ENCODE measurements at regions not wholly inside any gene's neighbourhood (a gene's known extent, or its start where the extent isn't known, plus 50 kb on each side); places are given as distances from the start of the nearest gene placed in this dataset.

DNA sequence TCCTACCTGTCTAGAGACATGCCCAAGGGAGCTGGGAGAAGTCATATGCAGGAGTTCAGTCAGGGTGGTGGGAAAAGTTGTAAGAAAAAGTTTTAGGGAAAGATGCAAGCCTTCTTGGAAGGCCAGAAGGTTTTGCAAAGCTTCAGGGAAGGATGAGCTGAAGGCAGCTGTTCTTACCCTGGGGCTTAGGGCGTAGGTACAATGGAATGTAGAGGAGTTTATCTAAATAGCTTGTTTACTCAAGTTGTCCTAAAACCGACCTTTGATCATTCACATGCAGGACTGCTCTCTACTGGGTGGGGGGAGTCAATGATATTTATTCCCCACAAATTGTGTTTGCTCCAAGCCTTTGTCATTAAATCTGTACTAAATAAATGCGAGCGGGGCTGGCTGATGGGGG, 277.0 kb downstream of the CRPPA start:
- no peak for DNase-seq (ENCODE audit: low read depth in 2 of 2)

DNA sequence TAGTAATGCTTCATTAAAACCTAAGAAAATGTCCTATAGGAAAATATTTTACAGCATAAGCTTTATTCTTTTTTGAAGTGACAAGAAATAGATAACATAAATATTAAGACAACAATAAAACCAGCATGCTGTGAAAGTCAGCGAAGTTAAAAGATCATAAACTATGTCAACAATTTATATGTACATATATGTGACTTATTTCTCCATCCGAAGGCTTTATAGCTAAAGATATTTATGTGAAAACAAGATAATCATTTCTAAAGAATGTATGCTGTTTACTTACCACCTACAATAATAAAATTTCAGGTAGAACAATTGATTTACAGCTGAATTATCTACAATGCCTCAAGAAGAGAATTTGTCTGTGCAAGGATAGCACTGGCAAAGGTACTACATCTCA, 283.4 kb downstream of the CRPPA start:
- DNase-seq (ENCODE audit: low read depth in 2 of 2), result no peak

DNA sequence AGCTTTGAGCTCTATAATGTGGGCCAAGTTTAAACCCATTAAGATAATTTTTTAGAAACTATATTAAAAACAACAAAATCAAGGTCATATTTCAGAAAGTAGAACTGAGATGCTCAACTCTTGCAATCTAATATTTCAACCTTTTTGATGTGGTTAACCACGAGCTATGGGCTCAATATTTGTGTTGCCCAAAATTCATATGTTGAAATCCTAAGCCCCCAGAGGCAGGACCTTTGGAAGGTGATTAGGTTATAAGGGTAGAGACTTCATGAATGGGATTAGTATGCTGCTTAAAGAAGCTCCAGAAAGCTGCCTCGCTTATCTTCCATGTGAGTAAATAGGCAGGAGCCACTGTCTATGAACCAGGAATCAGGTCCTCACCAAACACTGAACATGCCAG, 284.4 kb downstream of the CRPPA start:
- DNase-seq (ENCODE audit: low read depth in 2 of 2), result no peak

DNA sequence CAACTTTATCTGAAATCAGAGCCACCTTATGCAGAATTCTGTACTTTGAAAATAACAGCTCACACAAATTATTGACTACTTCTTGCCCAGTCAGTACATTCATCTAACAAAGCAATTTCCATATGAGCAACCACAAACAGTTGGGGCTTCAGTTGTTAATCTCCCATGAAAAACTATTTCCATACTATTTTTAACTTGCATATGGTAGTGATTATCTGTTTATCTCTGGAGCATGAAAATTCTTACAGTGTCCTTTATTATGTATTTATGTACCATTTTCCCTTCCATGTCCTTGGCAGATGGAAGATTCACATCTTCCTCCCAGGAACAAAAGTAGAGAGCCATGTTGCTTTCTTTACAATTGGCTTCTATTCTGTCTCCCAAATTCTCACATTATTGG, 285.7 kb downstream of the CRPPA start:
- no peak for DNase-seq (ENCODE audit: low read depth in 2 of 2)

- no peak for DNase-seq (ENCODE audit: low read depth in 2 of 2)
These were observed 290.9 kb downstream of the CRPPA start for GRCh38 chr7:16130111-16131110.

DNA sequence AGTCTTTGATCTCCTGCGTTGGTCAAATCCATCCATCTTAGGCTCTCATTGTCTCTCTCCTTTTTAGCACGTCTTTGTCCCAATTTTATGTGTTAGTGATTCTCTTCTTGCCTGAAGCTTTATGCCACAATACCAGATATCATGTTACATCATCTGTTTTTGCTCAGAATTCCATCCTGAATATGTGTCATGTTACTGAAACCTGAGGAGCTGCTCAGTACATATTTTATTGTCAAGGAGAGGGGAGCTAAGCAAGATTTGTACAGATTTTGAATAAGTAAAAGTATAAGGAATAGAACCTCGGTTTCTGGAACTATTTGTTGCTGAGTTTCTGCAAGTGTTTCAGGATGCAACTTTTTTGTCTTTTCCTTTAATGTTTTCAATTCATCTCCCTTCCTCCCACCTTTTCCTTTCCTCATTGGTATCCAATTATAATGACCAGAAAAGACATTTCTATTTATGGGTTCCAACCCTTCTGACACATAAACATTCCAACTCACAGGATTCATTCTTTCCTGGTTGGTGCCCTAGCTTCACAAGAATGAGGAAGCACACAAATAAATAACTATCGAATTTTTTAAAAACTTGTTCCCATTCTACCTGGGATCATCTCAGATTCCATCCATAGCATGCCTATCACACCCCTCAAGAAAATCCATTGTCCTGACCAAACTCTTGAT, 291.8 kb downstream of the CRPPA start:
- no peak for DNase-seq (ENCODE audit: low read depth in 2 of 2)

DNA sequence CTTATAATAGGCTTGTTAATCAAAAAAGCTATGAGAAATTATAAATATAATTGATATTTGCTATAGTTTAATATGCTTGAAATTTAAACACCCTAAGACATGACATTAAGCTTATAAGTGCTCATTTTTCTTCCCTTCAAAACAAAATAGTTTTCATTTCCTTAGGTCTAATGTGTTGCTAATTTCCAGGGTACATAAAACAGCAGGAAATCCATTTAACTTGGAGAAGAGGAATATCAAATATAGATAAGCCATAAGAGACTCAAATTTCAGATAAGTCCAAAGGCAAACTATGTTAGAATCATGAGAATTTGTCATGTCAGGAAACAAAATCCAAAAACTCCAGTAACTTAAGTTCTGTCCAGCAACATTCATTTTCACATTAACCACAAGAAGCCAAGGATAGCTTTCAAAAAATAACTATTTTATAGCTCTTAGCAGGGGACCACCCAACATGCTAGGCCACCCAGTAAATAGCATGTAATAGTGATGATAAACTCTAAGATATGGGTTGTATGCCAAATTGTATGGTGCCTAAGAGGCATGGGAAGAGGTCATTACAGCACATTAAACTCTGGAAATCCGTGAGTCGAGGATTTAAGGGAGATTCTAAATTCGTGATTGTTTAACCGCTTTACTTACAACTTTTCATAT, 298.1 kb downstream of the CRPPA start:
- DNase-seq (ENCODE audit: low read depth in 2 of 2), result no peak

DNA sequence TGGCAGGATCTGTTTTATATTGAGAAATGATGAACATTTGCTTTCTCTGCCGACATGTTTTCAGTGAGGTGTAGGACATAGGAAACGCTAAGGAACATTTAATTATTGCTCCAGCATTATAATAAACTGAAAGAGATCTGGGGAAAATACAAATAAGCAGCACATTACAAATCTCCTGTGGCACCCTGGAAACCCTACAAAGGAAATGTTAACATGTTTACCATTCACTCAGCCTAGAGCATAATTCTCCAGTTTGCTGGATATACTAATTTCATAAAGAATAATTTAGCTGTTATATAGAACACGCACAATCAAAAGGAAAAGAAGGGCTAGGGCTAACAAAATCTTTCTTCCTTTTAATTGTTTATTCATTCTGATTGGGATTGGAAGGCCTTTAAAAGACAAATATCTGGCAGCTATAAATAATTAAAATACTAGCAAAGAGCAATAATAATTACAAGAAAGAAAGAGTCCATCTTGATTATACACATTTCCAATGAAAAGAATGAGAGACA, 299.4 kb downstream of the CRPPA start:
- no peak for DNase-seq (ENCODE audit: low read depth in 2 of 2)

DNA sequence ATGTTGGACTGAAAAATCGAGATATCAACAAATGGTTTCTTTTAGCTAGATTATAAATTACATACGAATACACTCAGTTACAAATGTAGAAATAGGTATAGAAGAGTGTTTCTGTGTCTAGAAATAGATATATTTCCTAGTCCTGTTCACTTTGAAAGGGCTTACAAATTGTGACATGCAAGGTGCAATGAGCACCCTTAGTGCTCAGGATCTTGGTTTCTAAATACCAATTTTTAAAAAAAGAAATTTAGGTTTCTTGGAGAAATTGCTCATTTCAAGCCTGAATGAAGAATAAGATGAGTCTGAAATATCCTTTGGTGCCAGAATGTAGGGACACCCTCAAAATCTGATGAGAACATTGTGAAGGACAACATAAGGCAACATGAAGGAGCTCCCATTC, 306.0 kb downstream of the CRPPA start:
- DNase-seq (ENCODE audit: low read depth in 2 of 2), result no peak

DNA sequence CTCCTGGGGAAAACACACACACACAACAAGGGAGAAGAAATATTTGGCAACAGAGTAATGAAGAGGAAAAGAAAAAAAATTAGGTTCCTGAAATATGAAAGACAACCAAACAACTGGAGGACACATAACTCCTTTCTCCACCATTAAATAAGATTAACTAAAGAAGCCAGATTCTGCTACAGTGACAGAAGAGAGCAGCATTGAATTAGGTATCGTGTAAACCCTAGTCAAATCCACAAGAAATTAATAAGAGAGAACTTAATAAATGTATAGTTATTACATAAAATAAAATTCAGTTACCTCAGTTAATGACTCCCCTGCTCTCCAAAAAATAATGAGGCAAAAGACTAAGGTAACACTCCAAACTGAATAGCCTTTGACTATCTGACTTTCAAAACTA, 306.7 kb downstream of the CRPPA start:
- no peak for DNase-seq (ENCODE audit: low read depth in 2 of 2)

GRCh38 chr7:16114071-16114470, 307.3 kb downstream of the CRPPA start:
- no peak for DNase-seq (ENCODE audit: low read depth in 2 of 2)

DNA sequence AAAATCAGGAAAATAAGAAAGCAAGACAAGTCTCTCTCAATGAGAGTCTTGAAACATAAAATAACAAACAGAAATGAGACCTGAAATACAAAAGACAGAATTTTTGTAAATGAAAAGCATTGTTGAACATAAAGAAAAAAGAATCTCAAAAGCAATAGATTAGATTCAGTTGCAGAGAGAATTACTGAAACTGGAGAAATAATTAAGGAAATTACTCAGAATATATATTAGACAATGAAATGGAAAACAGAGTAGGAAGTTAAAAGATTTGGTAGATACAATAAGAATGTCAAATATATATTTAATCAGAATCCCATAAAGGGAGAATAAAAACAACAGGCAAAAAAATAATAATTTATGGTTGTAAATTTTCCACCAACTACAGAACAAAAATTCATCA, 308.3 kb downstream of the CRPPA start:
- DNase-seq (ENCODE audit: low read depth in 2 of 2), result no peak

DNA sequence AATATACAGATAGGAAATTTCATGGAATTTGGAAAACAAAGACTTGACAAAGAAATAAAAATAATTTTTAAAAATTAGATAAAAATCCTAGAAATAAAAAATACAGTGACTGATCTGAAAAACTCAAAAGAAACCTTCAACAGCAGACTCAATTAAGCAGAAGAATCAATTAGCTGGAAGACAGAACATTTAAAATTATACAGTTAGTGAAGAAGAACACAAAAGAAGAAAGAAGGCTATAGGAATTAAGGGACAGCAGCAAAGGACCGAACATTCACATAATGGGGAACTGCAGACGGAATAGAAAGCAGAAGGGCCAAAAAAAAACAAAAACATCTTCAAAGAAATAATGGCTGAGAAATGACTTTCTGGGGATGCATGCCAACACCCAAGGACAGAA, 314.5 kb downstream of the CRPPA start:
- DNase-seq (ENCODE audit: low read depth in 2 of 2), result no peak

- DNase-seq (ENCODE audit: low read depth in 2 of 2), result no peak
These were observed 315.0 kb downstream of the CRPPA start for GRCh38 chr7:16106300-16106699.

- DNase-seq (ENCODE audit: low read depth in 2 of 2), result no peak
These were observed 322.0 kb downstream of the CRPPA start for GRCh38 chr7:16099302-16099849.

DNA sequence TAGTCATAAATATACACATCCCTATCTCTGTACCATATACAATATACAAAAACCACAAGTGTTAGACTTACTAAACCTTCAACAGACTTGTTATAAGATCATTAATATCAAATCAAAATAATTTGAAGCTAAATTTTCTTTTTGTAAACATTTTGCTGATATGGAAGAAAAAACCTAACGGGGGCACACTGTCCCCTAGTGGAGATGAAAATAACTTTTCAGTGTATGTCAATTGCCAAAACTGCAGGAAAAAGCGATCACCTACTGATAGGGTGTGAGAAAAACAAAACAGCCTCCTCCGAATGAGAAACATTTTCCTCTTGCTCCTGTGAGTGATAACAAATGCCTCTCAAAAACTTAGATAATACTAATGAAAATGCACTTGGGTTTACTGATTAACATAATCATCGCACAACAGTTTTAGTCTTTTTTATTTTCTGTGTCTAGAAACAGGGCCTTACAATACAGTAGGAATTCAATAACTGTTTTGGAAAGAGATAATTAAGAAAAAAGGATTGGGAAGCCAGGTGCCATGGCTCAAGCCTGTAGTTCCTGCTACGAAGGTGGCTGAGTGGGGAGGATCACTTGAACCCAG, 322.7 kb downstream of the CRPPA start:
- no peak for DNase-seq (ENCODE audit: low read depth in 2 of 2)

DNA sequence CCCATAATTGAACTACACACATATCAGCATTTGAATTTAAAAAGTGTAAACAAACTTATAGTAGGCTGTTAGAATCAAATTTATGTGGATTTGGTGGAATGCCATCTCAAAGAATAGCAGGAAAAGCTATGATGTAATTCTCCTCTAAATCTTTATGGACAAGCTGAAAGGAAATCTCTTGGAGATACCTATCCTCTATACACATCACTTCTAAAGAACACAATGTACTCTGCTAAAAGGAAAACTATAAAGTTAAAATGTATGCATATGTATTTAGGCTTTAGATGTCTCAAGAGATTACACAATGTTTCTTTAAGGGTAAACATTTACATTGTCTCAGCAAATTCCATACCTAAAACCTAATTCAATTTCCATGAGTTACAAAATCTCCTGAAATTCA, 323.3 kb downstream of the CRPPA start:
- no peak for DNase-seq (ENCODE audit: low read depth in 2 of 2)

- no peak for DNase-seq (ENCODE audit: low read depth in 2 of 2)
These were observed 326.0 kb downstream of the CRPPA start for GRCh38 chr7:16095171-16095950.

DNA sequence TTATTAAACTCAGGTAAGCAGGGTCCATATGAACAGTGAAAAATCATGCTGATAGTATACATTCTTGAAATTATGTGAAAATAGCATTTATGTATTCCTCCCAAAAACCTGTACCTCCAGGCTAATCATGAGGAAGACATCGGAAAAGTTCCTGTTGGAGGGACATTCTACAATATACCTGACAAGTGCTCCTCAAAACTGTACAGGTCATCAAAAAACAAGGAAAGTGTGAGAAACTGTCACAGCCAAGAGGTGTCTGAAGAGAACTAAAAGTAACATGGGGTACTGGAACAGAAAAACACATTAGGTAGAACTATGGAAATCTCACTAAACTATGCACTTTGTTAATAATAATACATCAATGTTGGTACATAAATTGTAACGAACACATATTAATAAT, 326.7 kb downstream of the CRPPA start:
- DNase-seq (ENCODE audit: low read depth in 2 of 2), result no peak

DNA sequence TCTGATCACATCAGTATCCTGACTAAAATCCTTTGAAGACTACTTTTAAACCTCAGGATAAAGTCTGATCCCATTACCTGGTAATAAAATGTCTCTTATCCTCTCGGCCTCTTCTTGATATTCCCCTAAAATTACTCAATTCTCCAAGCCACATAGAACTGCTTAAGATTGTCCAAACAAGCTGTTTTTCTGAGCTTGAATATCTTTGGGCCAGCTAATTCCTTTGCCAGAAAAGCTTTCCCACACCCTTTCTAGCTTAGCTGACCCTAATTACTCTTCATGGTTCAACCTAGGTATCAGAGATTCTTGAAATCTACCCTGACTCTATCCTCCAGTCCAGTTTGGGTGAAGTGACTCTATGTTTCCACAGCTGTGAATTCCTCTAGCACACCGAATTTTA, 328.6 kb downstream of the CRPPA start:
- DNase-seq (ENCODE audit: low read depth in 2 of 2), result no peak
